Activated CD4-positive, alpha-beta memory T cell treated with anti-CD3 and anti-CD28 coated beads, Interleukin-2, amount 10 ng/mL, durations not matched to agents 7 days and 5 days (primary cell): ENCODE measurements at regions not wholly inside any gene's neighbourhood (a gene's known extent, or its start where the extent isn't known, plus 50 kb on each side); places are given as distances from the start of the nearest gene placed in this dataset.

ENCODE experiments used
- CTCF ChIA-PET: fragments of 350-600 bp; sonication (Branson Sonifier 250); formaldehyde crosslinking; loops from one replicate; lab custom pipeline; 2021; ENCODE audit warnings: antibody characterized with exemption, inconsistent platforms; lab: Charles Lee
- POLR2A ChIA-PET: fragments of 350-600 bp; sonication (Branson Sonifier 250); formaldehyde crosslinking; loops from one replicate; lab custom pipeline; 2021; ENCODE audit warnings: antibody characterized with exemption; lab: Charles Lee
- DNase-seq: peaks from one replicate; pipeline ENCODE4 v3.0.0-alpha.2; 2020
- H3K27ac Mint-ChIP-seq: one replicate; pipeline ENCODE4 v1.8.0; 2021; ENCODE audit warnings: mild to moderate bottlenecking, mixed read lengths
- H3K27me3 Mint-ChIP-seq: one replicate; pipeline ENCODE4 v1.8.0; 2021; ENCODE audit warnings: mixed read lengths
- H3K36me3 Mint-ChIP-seq: one replicate; pipeline ENCODE4 v1.8.0; 2021; ENCODE audit warnings: low read depth, mixed read lengths
- H3K4me1 Mint-ChIP-seq: one replicate; pipeline ENCODE4 v1.8.0; 2021; ENCODE audit warnings: mixed read lengths
- H3K4me3 Mint-ChIP-seq: one replicate; pipeline ENCODE4 v1.8.0; 2021; ENCODE audit warnings: mild to moderate bottlenecking, mixed read lengths
- H3K9me3 Mint-ChIP-seq: one replicate; pipeline ENCODE4 v1.8.0; 2021; ENCODE audit warnings: mixed read lengths

GRCh38 chr18:41513438-41513837 lies 441.6 kb upstream of the PIK3C3 start:
- no peaks in the 10 kb centered on the region for H3K27me3 Mint-ChIP-seq
- no peak overlapping the region for H3K4me3 Mint-ChIP-seq
- H3K27ac Mint-ChIP-seq, result no peak overlapping the region
- DNase-seq, result no peak
- H3K4me1 Mint-ChIP-seq, result no peaks in the 10 kb centered on the region
- no peaks in the 10 kb centered on the region for H3K9me3 Mint-ChIP-seq
- POLR2A ChIA-PET, result no interaction called here
- no peaks in the 10 kb centered on the region for H3K36me3 Mint-ChIP-seq
- CTCF ChIA-PET, result no interaction called here

- Mint-ChIP-seq H3K9me3 (no peaks in the 10 kb centered on the region), H3K36me3 (no peaks in the 10 kb centered on the region), H3K27me3 (no peaks in the 10 kb centered on the region), H3K4me1 (no peaks in the 10 kb centered on the region), H3K27ac (no peak overlapping the region), H3K4me3 (no peak overlapping the region)
- ChIA-PET POLR2A (no interaction called here), CTCF (no interaction called here)
- no peak for DNase-seq
Measured at GRCh38 chr18:41504316-41504715, 450.7 kb upstream of the PIK3C3 start.

GRCh38 chr18:41501848-41502247 lies 453.2 kb upstream of the PIK3C3 start:
- Mint-ChIP-seq H3K27ac (no peak overlapping the region), H3K4me1 (no peaks in the 10 kb centered on the region), H3K36me3 (no peaks in the 10 kb centered on the region), H3K4me3 (no peak overlapping the region), H3K9me3 (no peaks in the 10 kb centered on the region), H3K27me3 (no peaks in the 10 kb centered on the region)
- POLR2A ChIA-PET, result no interaction called here
- CTCF ChIA-PET, result no interaction called here
- DNase-seq, result no peak

- H3K27ac Mint-ChIP-seq, result no peak overlapping the region
- no peak overlapping the region for H3K4me3 Mint-ChIP-seq
- H3K36me3 Mint-ChIP-seq, result no peaks in the 10 kb centered on the region
- no peak for DNase-seq
- POLR2A ChIA-PET, result no interaction called here
- no peaks in the 10 kb centered on the region for H3K27me3 Mint-ChIP-seq
- H3K4me1 Mint-ChIP-seq, result no peaks in the 10 kb centered on the region
- CTCF ChIA-PET, result no interaction called here
- no peaks in the 10 kb centered on the region for H3K9me3 Mint-ChIP-seq
Measured at GRCh38 chr18:41499345-41499744, 455.7 kb upstream of the PIK3C3 start.

GRCh38 chr18:41490861-41491260 lies 464.2 kb upstream of the PIK3C3 start:
- Mint-ChIP-seq H3K4me1 (no peaks in the 10 kb centered on the region), H3K27ac (no peak overlapping the region), H3K4me3 (no peak overlapping the region), H3K36me3 (no peaks in the 10 kb centered on the region), H3K9me3 (peaks cover 7% of the 10 kb centered on the region), H3K27me3 (no peaks in the 10 kb centered on the region)
- CTCF ChIA-PET, result no interaction called here
- POLR2A ChIA-PET, result no interaction called here
- no peak for DNase-seq

- no peak for DNase-seq
- POLR2A ChIA-PET, result no interaction called here
- H3K27me3 Mint-ChIP-seq, result no peaks in the 10 kb centered on the region
- H3K9me3 Mint-ChIP-seq, result peaks cover 18% of the 10 kb centered on the region
- CTCF ChIA-PET, result no interaction called here
- H3K4me3 Mint-ChIP-seq, result no peak overlapping the region
- no peak overlapping the region for H3K27ac Mint-ChIP-seq
- H3K4me1 Mint-ChIP-seq, result no peaks in the 10 kb centered on the region
- no peaks in the 10 kb centered on the region for H3K36me3 Mint-ChIP-seq
Measured at GRCh38 chr18:41486575-41486974, 468.5 kb upstream of the PIK3C3 start.

- ChIA-PET POLR2A (no interaction called here), CTCF (no interaction called here)
- Mint-ChIP-seq H3K27ac (no peak overlapping the region), H3K4me3 (no peak overlapping the region), H3K4me1 (no peaks in the 10 kb centered on the region), H3K9me3 (peaks cover 15% of the 10 kb centered on the region), H3K27me3 (no peaks in the 10 kb centered on the region), H3K36me3 (no peaks in the 10 kb centered on the region)
- DNase-seq, result no peak
Measured at GRCh38 chr18:41484069-41484468, 471.0 kb upstream of the PIK3C3 start.

- H3K9me3 Mint-ChIP-seq, result peaks cover 15% of the 10 kb centered on the region
- ChIA-PET CTCF (no interaction called here), POLR2A (no interaction called here)
- no peaks in the 10 kb centered on the region for H3K27me3 Mint-ChIP-seq
- no peak for DNase-seq
- no peaks in the 10 kb centered on the region for H3K36me3 Mint-ChIP-seq
- H3K4me3 Mint-ChIP-seq, result no peak overlapping the region
- H3K4me1 Mint-ChIP-seq, result no peaks in the 10 kb centered on the region
- no peak overlapping the region for H3K27ac Mint-ChIP-seq
Measured at GRCh38 chr18:41482501-41482900, 472.5 kb upstream of the PIK3C3 start.

- ChIA-PET CTCF (no interaction called here), POLR2A (no interaction called here)
- no peaks in the 10 kb centered on the region for H3K36me3 Mint-ChIP-seq
- no peaks in the 10 kb centered on the region for H3K4me1 Mint-ChIP-seq
- no peak overlapping the region for H3K4me3 Mint-ChIP-seq
- no peak overlapping the region for H3K27ac Mint-ChIP-seq
- no peaks in the 10 kb centered on the region for H3K27me3 Mint-ChIP-seq
- no peak for DNase-seq
- H3K9me3 Mint-ChIP-seq, result peaks cover 8% of the 10 kb centered on the region
Measured at GRCh38 chr18:41466436-41467160, 488.4 kb upstream of the PIK3C3 start.

GRCh38 chr18:41465386-41465785 lies 489.6 kb upstream of the PIK3C3 start:
- Mint-ChIP-seq H3K4me1 (no peaks in the 10 kb centered on the region), H3K27me3 (no peaks in the 10 kb centered on the region), H3K4me3 (no peak overlapping the region), H3K36me3 (no peaks in the 10 kb centered on the region), H3K27ac (no peak overlapping the region), H3K9me3 (peaks cover 8% of the 10 kb centered on the region)
- no peak for DNase-seq
- ChIA-PET CTCF (no interaction called here), POLR2A (no interaction called here)

GRCh38 chr18:41464278-41464677 lies 490.8 kb upstream of the PIK3C3 start:
- no peak overlapping the region for H3K4me3 Mint-ChIP-seq
- no peaks in the 10 kb centered on the region for H3K4me1 Mint-ChIP-seq
- H3K9me3 Mint-ChIP-seq, result peaks cover 5% of the 10 kb centered on the region
- no peak overlapping the region for H3K27ac Mint-ChIP-seq
- no peaks in the 10 kb centered on the region for H3K27me3 Mint-ChIP-seq
- DNase-seq, result no peak
- H3K36me3 Mint-ChIP-seq, result no peaks in the 10 kb centered on the region
- CTCF ChIA-PET, result no interaction called here
- POLR2A ChIA-PET, result no interaction called here

GRCh38 chr18:41462946-41463345 lies 492.1 kb upstream of the PIK3C3 start:
- H3K36me3 Mint-ChIP-seq, result no peaks in the 10 kb centered on the region
- no peak overlapping the region for H3K27ac Mint-ChIP-seq
- ChIA-PET CTCF (interaction anchor here (0.7 kb wide), 1 partner anchor 26 kb away, joined by 4 read pairs; no protein-coding TSS in a partner anchor), POLR2A (no interaction called here)
- no peak overlapping the region for H3K4me3 Mint-ChIP-seq
- no peaks in the 10 kb centered on the region for H3K27me3 Mint-ChIP-seq
- no peaks in the 10 kb centered on the region for H3K4me1 Mint-ChIP-seq
- H3K9me3 Mint-ChIP-seq, result no peaks in the 10 kb centered on the region
- DNase-seq, result no peak

GRCh38 chr18:41461114-41461513 lies 493.9 kb upstream of the PIK3C3 start:
- no peak for DNase-seq
- CTCF ChIA-PET, result no interaction called here
- no peak overlapping the region for H3K27ac Mint-ChIP-seq
- H3K27me3 Mint-ChIP-seq, result no peaks in the 10 kb centered on the region
- POLR2A ChIA-PET, result no interaction called here
- no peaks in the 10 kb centered on the region for H3K9me3 Mint-ChIP-seq
- H3K4me1 Mint-ChIP-seq, result no peaks in the 10 kb centered on the region
- H3K36me3 Mint-ChIP-seq, result no peaks in the 10 kb centered on the region
- H3K4me3 Mint-ChIP-seq, result no peak overlapping the region

GRCh38 chr18:41459656-41460055 lies 495.4 kb upstream of the PIK3C3 start:
- Mint-ChIP-seq H3K36me3 (no peaks in the 10 kb centered on the region), H3K4me3 (no peak overlapping the region), H3K9me3 (no peaks in the 10 kb centered on the region), H3K4me1 (no peaks in the 10 kb centered on the region), H3K27me3 (no peaks in the 10 kb centered on the region), H3K27ac (no peak overlapping the region)
- DNase-seq, result no peak
- POLR2A ChIA-PET, result no interaction called here
- CTCF ChIA-PET, result no interaction called here
